ENCODE measurements at regions not wholly inside any gene's neighbourhood (a gene's known extent, or its start where the extent isn't known, plus 50 kb on each side); places are given as distances from the start of the nearest gene placed in this dataset.
"Not testable (repeated sequence)": the region's sequence is repeated elsewhere in the genome, so short reads cannot be mapped to it uniquely, and the experiment has no call there.

DNA sequence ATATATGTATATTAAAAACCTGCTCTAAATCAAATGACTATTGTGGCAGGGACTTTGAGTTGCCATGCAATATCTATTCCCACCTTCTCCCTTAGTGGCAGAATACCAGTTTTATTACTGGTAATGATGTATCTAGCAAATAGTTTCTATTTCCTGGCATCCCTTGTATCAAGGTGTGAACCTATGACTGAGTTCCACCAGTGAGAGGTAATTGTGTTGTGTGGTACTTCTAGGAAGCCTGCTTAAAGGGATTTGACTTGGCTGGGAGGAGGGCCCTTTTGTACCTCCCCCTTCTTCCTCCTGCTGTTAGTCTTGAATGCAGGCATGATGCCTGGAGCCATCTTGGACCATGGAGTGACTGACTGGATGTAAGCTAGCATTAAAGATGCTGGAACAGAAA lies 65.4 kb upstream of the DYNLT3 start:
- Histone ChIP-seq H3K4me1 (no peaks in the 10 kb centered on the region), H3K27ac (no peak overlapping the region), H3K9me3 (no peaks in the 10 kb centered on the region), H3K36me3 (no peaks in the 10 kb centered on the region), H3K4me3 (no peak overlapping the region), H3K27me3 (no peaks in the 10 kb centered on the region)
- DNase-seq (ENCODE audit: low spot score in 2 of 2) = no peak
- TF ChIP-seq, protein P1, sequence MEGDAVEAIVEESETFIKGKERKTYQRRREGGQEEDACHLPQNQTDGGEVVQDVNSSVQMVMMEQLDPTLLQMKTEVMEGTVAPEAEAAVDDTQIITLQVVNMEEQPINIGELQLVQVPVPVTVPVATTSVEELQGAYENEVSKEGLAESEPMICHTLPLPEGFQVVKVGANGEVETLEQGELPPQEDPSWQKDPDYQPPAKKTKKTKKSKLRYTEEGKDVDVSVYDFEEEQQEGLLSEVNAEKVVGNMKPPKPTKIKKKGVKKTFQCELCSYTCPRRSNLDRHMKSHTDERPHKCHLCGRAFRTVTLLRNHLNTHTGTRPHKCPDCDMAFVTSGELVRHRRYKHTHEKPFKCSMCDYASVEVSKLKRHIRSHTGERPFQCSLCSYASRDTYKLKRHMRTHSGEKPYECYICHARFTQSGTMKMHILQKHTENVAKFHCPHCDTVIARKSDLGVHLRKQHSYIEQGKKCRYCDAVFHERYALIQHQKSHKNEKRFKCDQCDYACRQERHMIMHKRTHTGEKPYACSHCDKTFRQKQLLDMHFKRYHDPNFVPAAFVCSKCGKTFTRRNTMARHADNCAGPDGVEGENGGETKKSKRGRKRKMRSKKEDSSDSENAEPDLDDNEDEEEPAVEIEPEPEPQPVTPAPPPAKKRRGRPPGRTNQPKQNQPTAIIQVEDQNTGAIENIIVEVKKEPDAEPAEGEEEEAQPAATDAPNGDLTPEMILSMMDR (IDR thresholded peaks at IDR 0.05) = no peak
- TF ChIP-seq POLR2A (IDR thresholded peaks at IDR 0.05) (no peak), EP300 (IDR thresholded peaks at IDR 0.05) (no peak)

DNA sequence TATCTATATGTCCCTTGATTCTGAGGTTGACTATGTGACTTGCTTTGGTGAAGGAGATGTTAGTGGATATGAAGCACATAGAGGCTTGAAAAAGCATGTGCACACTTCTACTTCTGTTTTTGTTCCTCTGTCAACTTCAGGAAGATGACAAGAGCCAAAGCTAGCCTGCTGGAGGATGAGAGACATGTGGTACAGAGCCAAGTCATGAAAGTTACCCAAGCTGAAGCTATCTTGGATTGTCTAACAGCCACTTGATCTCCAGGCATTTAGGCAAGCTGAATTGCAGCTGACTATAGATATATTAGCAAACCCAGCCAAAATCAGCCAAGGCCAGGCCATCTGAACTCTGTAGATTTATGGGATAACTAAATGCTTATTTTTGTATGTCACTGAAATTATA lies 70.8 kb upstream of the DYNLT3 start:
- H3K4me1 ChIP-seq = no peaks in the 10 kb centered on the region
- TF ChIP-seq EP300 (IDR thresholded peaks at IDR 0.05) (no peak), POLR2A (IDR thresholded peaks at IDR 0.05) (no peak)
- TF ChIP-seq, protein P1 (IDR thresholded peaks at IDR 0.05) = no peak
- H3K27ac ChIP-seq = no peak overlapping the region
- no peaks in the 10 kb centered on the region for H3K36me3 ChIP-seq
- DNase-seq (ENCODE audit: low spot score in 2 of 2) = no peak
- no peaks in the 10 kb centered on the region for H3K27me3 ChIP-seq
- H3K4me3 ChIP-seq = no peak overlapping the region
- H3K9me3 ChIP-seq = peaks cover 0 to 3% (median 0%) of the 10 kb centered on the region in 4 donors

DNA sequence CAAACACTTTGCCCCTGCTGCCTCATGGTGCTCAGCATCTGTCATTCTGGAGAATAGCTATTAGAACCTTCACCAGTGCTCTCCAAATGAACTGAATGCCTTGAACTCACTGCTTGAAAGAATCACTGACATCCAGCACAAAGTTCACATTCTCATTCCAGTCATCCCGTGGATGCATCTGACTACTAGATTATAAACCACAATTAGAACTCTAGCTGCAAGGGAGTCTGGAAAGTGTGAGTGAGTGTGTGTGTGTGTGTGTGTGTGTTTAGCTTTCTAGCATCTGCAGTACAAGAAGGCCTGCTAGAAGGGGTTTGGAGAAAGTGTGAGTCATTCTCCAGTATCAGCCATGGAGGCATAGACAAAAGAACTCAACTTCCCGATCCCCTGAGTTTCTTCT lies 71.3 kb upstream of the DYNLT3 start:
- Histone ChIP-seq H3K27ac (no peak overlapping the region), H3K9me3 (peaks cover 0 to 3% (median 0%) of the 10 kb centered on the region in 4 donors), H3K4me3 (no peak overlapping the region), H3K36me3 (no peaks in the 10 kb centered on the region), H3K4me1 (no peaks in the 10 kb centered on the region), H3K27me3 (no peaks in the 10 kb centered on the region)
- DNase-seq (ENCODE audit: low spot score in 2 of 2) = no peak
- TF ChIP-seq EP300 (IDR thresholded peaks at IDR 0.05) = no peak
- TF ChIP-seq, protein P1 (IDR thresholded peaks at IDR 0.05) = no peak
- 89 to 100% methylated on average over 2 of the region's 2 CpGs for WGBS, 2 donors

DNA sequence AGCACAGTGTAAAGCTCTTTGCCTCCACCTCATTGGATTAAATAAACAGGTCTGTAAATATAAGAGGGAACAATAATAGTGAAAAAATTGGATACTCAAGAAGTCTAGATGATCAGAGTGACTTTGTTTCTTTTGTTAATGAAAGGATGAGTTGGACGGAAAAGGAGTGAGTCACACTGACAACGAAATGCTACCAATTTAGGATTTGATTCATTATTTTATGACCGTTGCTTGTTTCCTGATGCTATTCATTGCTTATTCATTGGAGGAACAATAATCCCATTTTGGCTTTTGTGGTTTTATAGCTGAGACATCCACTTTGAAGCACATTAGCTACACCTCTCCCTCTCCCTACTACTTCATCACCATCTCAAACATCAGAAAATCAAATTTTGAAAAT lies 74.4 kb upstream of the DYNLT3 start:
- H3K9me3 ChIP-seq = peaks cover 0 to 3% (median 0%) of the 10 kb centered on the region in 4 donors
- WGBS, 2 donors = 21 to 39% methylated on average over 3 of the region's 3 CpGs
- H3K4me1 ChIP-seq = no peaks in the 10 kb centered on the region
- no peak for DNase-seq (ENCODE audit: low spot score in 2 of 2)
- no peak for TF ChIP-seq EP300 (IDR thresholded peaks at IDR 0.05)
- no peak for TF ChIP-seq POLR2A (IDR thresholded peaks at IDR 0.05)
- TF ChIP-seq, protein P1 (IDR thresholded peaks at IDR 0.05) = no peak
- no peak overlapping the region for H3K4me3 ChIP-seq
- H3K27ac ChIP-seq = no peak overlapping the region
- H3K36me3 ChIP-seq = no peaks in the 10 kb centered on the region
- H3K27me3 ChIP-seq = no peaks in the 10 kb centered on the region

DNA sequence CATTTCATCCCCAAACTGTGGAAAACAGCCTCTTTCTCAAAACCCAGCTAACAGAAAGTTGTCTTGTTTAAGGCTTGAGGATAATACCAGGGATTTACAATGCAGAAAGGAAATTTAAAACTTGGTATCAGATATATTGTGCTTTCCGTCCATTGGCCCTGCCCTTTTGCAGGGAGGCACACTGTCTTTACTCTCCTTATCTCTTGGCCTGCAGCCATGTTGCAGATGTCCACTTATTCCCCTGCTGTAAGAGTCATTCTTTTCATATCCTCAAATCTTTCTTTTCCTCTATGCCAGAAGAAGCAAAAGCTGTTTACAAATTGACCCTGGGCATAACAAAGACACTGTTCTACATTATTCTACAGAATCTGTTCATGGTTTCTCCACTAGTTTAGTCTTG lies 75.6 kb upstream of the DYNLT3 start:
- TF ChIP-seq, protein P1 (IDR thresholded peaks at IDR 0.05) = no peak
- TF ChIP-seq EP300 (IDR thresholded peaks at IDR 0.05) (no peak), POLR2A (IDR thresholded peaks at IDR 0.05) (no peak)
- no peak overlapping the region for H3K27ac ChIP-seq
- H3K4me3 ChIP-seq = no peak overlapping the region
- H3K36me3 ChIP-seq = no peaks in the 10 kb centered on the region
- DNase-seq (ENCODE audit: low spot score in 2 of 2) = no peak
- no peaks in the 10 kb centered on the region for H3K4me1 ChIP-seq
- H3K27me3 ChIP-seq = no peaks in the 10 kb centered on the region
- 75 to 82% methylated on average over 1 of the region's 1 CpG for WGBS, 2 donors
- peaks cover 0 to 3% (median 0%) of the 10 kb centered on the region in 4 donors for H3K9me3 ChIP-seq

DNA sequence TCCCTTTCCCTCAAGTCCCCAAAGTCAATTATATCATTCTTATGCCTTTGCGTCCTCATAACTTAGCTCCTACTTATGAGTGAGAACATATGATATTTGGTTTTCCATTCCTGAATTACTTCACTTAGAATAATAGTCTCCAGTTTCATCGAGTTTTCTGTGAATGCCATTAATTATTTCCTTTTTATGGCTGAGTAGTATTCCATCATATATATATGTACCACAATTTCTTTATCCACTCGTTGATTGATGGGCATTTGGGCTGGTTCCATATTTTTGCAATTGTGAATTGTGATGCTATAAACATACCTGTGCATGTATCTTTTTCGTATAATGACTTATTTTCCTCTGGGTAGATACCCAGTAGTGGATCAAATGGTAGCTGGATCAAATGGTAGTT lies 78.4 kb upstream of the DYNLT3 start:
- not testable (repeated sequence) for DNase-seq (ENCODE audit: low spot score in 2 of 2); H3K27me3 ChIP-seq; H3K36me3 ChIP-seq; H3K9me3 ChIP-seq; H3K4me3 ChIP-seq; H3K27ac ChIP-seq; H3K4me1 ChIP-seq
- 73 to 96% methylated on average over 4 of the region's 4 CpGs for WGBS, 2 donors

Measured in tibial nerve (tissue), 4 donors.